Transverse colon (tissue), 4 donors: ENCODE measurements at regions not wholly inside any gene's neighbourhood (a gene's known extent, or its start where the extent isn't known, plus 50 kb on each side); places are given as distances from the start of the nearest gene placed in this dataset.

ENCODE experiments used
- POLR2AphosphoS5 ChIP-seq, 3 donors: sonication (generic); formaldehyde crosslinking; IDR thresholded peaks; one replicate each; pipeline ENCODE4 v1.6.1; 2016; ENCODE audit warnings: antibody characterized with exemption in 3 of 3
- TF ChIP-seq, protein P1 (sequence below), 5 experiments: fragments of 200-600 bp in 3 of 5; fragments of 450-650 bp in 2 of 5; sonication (generic) in 3 of 5; IDR thresholded peaks; 1 replicate in 2 of 5; 2 replicates in 3 of 5; pipeline ENCODE4 v1.5.1; 2016 to 2017; ENCODE audit warnings: antibody characterized with exemption in 5 of 5, inconsistent platforms in 3 of 5, mild to moderate bottlenecking in 2 of 5, moderate library complexity in 1 of 5

DNA sequence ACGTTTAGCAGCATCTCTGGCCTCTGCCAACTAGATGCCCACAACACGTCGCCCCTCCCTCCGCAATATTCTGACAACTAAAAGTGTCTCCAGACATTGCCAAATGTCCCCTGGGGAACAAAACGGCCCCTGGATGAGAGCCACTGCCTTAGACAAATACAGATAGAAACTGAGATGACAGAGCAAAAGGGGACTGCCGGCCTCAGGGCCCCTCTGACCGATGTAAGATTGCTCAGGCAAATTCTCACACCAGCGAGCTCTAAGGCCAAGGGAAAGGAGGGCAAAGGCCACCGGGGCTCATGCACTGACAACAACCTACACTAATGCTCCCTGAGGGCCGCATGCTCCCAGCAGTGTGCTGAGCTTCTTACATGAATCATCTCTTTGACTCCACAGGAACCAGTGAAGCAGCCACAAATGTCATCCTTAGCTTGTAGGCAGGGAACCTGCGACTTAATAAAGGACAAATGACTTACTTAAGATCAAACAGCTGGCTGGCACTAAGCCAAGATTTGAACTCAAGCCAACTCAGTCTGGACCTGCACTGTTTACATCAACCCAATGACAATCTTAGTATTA lies 228.5 kb downstream of the TTC32 start:
- TF ChIP-seq, protein P1, sequence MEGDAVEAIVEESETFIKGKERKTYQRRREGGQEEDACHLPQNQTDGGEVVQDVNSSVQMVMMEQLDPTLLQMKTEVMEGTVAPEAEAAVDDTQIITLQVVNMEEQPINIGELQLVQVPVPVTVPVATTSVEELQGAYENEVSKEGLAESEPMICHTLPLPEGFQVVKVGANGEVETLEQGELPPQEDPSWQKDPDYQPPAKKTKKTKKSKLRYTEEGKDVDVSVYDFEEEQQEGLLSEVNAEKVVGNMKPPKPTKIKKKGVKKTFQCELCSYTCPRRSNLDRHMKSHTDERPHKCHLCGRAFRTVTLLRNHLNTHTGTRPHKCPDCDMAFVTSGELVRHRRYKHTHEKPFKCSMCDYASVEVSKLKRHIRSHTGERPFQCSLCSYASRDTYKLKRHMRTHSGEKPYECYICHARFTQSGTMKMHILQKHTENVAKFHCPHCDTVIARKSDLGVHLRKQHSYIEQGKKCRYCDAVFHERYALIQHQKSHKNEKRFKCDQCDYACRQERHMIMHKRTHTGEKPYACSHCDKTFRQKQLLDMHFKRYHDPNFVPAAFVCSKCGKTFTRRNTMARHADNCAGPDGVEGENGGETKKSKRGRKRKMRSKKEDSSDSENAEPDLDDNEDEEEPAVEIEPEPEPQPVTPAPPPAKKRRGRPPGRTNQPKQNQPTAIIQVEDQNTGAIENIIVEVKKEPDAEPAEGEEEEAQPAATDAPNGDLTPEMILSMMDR (IDR thresholded peaks at IDR 0.05), result no peak
- TF ChIP-seq POLR2AphosphoS5 (IDR thresholded peaks at IDR 0.05), result no peak
